DMS53 treated with DMSO at 0.1 percent for 48 hours (cell line): ENCODE measurements at regions not wholly inside any gene's neighbourhood (a gene's known extent, or its start where the extent isn't known, plus 50 kb on each side); places are given as distances from the start of the nearest gene placed in this dataset.

Experiments
- DNase-seq: peaks from one replicate; lab custom pipeline; 2025; ENCODE audit not compliant: unreplicated experiment; lab: John Stamatoyannopoulos, UW

DNA sequence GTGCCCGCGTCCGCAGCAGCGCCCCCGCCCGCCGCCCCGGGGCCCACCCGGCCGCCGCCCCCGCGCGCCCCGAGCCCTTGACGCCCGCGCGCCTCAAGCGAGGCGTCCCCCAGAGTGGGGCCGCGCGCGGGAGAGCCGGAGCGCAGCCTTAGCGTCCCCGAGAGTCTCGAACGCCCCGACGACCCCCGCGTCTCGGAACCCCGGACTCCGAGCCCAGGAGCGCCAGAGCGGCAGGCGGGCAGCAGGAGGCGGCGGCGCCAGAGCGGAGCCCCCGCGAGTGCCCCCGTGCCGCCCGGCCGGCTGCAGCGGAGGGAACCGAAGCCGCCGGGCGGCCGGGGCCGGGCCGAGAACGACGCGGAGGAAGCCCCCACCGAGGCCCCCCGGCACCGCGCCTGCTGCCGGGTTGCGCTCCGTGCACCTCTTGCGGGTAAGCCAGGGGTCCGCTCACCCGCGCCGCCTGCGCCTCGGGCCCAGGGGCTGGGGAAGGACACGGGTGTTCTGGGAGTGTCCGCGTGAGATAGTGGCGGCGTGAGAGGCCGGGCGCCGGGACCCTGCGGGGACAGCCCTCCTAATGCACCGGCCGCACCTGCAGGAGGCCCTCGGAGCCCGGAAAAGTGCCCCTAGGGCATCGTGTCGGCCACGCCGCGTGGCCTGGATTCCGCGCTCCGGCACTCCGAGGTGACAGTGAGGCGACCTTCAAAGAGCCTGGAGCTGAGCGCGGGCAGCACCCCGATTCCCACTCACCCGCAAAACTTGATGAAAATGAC is 52.0 kb upstream of the ULK4 start:
- DNase-seq, result no peak

DNA sequence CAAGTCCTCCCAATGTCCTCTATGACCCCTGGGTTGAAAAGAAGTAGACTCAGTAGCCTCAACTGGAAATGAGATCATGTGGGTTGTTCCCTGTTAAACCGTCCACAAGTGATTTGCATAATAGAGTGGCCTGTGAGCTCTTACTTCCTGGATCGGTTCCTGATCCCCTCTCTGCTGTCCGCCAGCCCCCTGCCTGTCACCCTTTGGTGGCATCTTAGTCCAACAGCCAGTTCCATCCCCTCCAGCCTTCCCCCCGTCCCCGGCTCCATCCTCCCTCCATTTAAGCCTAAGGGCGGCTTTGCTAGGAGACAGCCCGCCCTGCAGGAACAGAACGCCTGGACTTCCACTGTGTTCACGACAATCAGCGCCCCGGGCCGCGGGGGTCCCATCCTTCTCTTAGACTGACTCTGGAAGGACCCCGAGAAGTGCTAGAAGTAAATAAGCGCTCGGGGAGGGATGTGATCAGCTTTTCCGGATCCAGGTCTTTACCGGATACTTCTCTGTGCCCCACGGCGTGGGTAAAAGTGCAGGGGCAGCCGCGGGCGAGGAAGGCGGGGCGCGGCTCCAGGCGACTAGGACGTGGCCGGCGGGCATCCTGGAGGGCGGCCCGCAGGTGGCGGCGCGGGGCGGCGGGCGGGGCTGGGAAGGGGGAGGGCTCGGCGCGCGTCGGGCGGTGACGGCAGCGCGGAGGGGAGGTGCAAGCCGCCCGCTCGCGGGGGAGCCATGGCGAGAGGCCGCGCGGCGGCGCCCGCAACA is 51.2 kb upstream of the ULK4 start:
- peak; percentile 35 for DNase-seq

DNA sequence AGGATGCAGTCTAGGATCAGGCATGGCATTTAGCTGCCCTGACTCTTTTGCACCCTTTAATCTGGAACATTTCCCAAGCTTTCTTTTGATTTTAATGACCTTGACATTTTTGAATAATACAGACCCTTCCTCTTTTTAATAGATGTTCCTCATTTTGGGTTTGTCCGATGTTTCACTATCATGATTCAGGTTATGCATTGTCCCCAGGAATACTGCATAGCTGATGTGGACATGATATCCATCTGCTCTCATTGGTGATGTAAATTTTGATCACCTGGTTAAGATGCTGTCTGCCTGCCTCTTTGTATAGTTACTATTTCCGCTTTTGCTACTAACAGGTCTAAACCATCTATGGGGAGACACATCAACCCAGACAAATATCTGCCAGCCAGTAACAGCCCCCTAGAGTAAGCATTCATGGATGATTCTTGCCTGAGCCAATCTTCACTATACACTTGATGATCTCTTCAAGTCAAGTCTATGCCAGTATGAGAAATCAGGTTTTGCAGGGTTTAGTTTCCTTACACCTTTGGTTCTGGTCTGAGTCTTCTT is 50.6 kb upstream of the ULK4 start:
- no peak for DNase-seq
